HG03045 (cell line): ENCODE measurements at regions not wholly inside any gene's neighbourhood (a gene's known extent, or its start where the extent isn't known, plus 50 kb on each side); places are given as distances from the start of the nearest gene placed in this dataset.

Source experiments
- ATAC-seq: cut with Tn5 transposase; IDR thresholded peaks from one replicate; pipeline ENCODE4 v1.9.1; 2021; ENCODE audit warnings: mild to moderate bottlenecking, moderate library complexity; ENCODE audit not compliant: unreplicated experiment

GRCh38 chr11:16448123-16448717 lies 91.9 kb upstream of the SOX6 start:
- no peak for ATAC-seq

GRCh38 chr11:16441461-16441860 lies 85.1 kb upstream of the SOX6 start:
- ATAC-seq, result no peak

GRCh38 chr11:16440136-16440535 lies 83.8 kb upstream of the SOX6 start:
- no peak for ATAC-seq

GRCh38 chr11:16434036-16434435 lies 77.7 kb upstream of the SOX6 start:
- no peak for ATAC-seq

GRCh38 chr11:16430674-16431073 lies 74.3 kb upstream of the SOX6 start:
- ATAC-seq, result no peak

GRCh38 chr11:16421826-16422225 lies 65.5 kb upstream of the SOX6 start:
- ATAC-seq, result no peak

- no peak for ATAC-seq
Observed at GRCh38 chr11:16418428-16419097, 62.2 kb upstream of the SOX6 start.

GRCh38 chr11:16412525-16413172 lies 56.3 kb upstream of the SOX6 start:
- no peak for ATAC-seq

- no peak for ATAC-seq
Observed at GRCh38 chr11:16410479-16410878, 54.1 kb upstream of the SOX6 start.

GRCh38 chr11:16408619-16409018 lies 52.3 kb upstream of the SOX6 start:
- no peak for ATAC-seq

GRCh38 chr11:16406226-16406625 lies 49.9 kb upstream of the SOX6 start:
- ATAC-seq, result no peak
